ENCODE measurements at regions not wholly inside any gene's neighbourhood (a gene's known extent, or its start where the extent isn't known, plus 50 kb on each side); places are given as distances from the start of the nearest gene placed in this dataset.

GRCh38 chr1:87744056-87744455, 415.4 kb downstream of the LMO4 start:
- H4K91ac ChIP-seq (ENCODE audit: low read length): no peak overlapping the region
- DNase-seq: no peak
- H3K9me3 ChIP-seq (ENCODE audit: control insufficient read depth, low read length): peaks cover 4% of the 10 kb centered on the region
- H2BK15ac ChIP-seq (ENCODE audit: low read depth, poor library complexity, severe bottlenecking): no peak overlapping the region
- H3K4me3 ChIP-seq (ENCODE audit: insufficient read depth in 1 of 2, low read depth in 1 of 2, low read length in 2 of 2): no peak overlapping the region
- H2AK5ac ChIP-seq (ENCODE audit: low read length, severe bottlenecking): no peak overlapping the region
- H2BK12ac ChIP-seq (ENCODE audit: low read length in 2 of 2): no peak overlapping the region
- H3K18ac ChIP-seq (ENCODE audit: low read depth in 1 of 2, low read length in 2 of 2): no peak overlapping the region
- no peak overlapping the region for H4K8ac ChIP-seq (ENCODE audit: low read length)
- H3K23ac ChIP-seq (ENCODE audit: low read length in 2 of 2): no peak overlapping the region
- no peaks in the 10 kb centered on the region for H3K36me3 ChIP-seq (ENCODE audit: control insufficient read depth in 1 of 2, insufficient read depth in 2 of 2, low read depth in 1 of 2, low read length in 2 of 2)
- H2BK120ac ChIP-seq (ENCODE audit: low read depth, low read length): no peak overlapping the region
- no peaks in the 10 kb centered on the region for H3K27me3 ChIP-seq (ENCODE audit: control insufficient read depth in 1 of 2, insufficient read depth in 1 of 2, low read length in 2 of 2)
- no peak overlapping the region for H3K9ac ChIP-seq (ENCODE audit: low read length)
- H2AFZ ChIP-seq (ENCODE audit: low read depth, low read length): no peak overlapping the region
- WGBS: no CpG with 5 or more reads among the region's 3 CpGs
- no peaks in the 10 kb centered on the region for H3K4me1 ChIP-seq (ENCODE audit: control insufficient read depth, insufficient read depth, low read depth, low read length)
- no peak overlapping the region for H3K27ac ChIP-seq (ENCODE audit: low read length, poor library complexity, severe bottlenecking)
- H3K4ac ChIP-seq (ENCODE audit: low read depth in 1 of 2, low read length in 2 of 2): no peak overlapping the region
- no peak overlapping the region for H3K4me2 ChIP-seq (ENCODE audit: low read length, poor library complexity, severe bottlenecking)
- no peaks in the 10 kb centered on the region for H3K79me1 ChIP-seq (replicated peaks; ENCODE audit: low read length, poor library complexity, severe bottlenecking)
- H2BK5ac ChIP-seq (ENCODE audit: low read depth, low read length, poor library complexity, severe bottlenecking): no peak overlapping the region
- no peak overlapping the region for H3K14ac ChIP-seq (ENCODE audit: low read length in 2 of 2)

- Histone ChIP-seq H4K91ac (ENCODE audit: low read length) (no peak overlapping the region), H3K4me1 (ENCODE audit: control insufficient read depth, insufficient read depth, low read depth, low read length) (no peaks in the 10 kb centered on the region), H2BK15ac (ENCODE audit: low read depth, poor library complexity, severe bottlenecking) (no peak overlapping the region), H2BK120ac (ENCODE audit: low read depth, low read length) (no peak overlapping the region), H3K36me3 (ENCODE audit: control insufficient read depth in 1 of 2, insufficient read depth in 2 of 2, low read depth in 1 of 2, low read length in 2 of 2) (no peaks in the 10 kb centered on the region), H3K23ac (ENCODE audit: low read length in 2 of 2) (no peak overlapping the region), H3K9ac (ENCODE audit: low read length) (no peak overlapping the region), H2BK12ac (ENCODE audit: low read length in 2 of 2) (no peak overlapping the region), H2AFZ (ENCODE audit: low read depth, low read length) (no peak overlapping the region), H3K4ac (ENCODE audit: low read depth in 1 of 2, low read length in 2 of 2) (no peak overlapping the region), H3K79me1 (replicated peaks; ENCODE audit: low read length, poor library complexity, severe bottlenecking) (no peaks in the 10 kb centered on the region), H3K27ac (ENCODE audit: low read length, poor library complexity, severe bottlenecking) (no peak overlapping the region), H3K9me3 (ENCODE audit: control insufficient read depth, low read length) (peaks cover 4% of the 10 kb centered on the region), H3K27me3 (ENCODE audit: control insufficient read depth in 1 of 2, insufficient read depth in 1 of 2, low read length in 2 of 2) (no peaks in the 10 kb centered on the region), H3K14ac (ENCODE audit: low read length in 2 of 2) (no peak overlapping the region), H3K4me2 (ENCODE audit: low read length, poor library complexity, severe bottlenecking) (no peak overlapping the region), H4K8ac (ENCODE audit: low read length) (no peak overlapping the region), H3K4me3 (ENCODE audit: insufficient read depth in 1 of 2, low read depth in 1 of 2, low read length in 2 of 2) (no peak overlapping the region), H3K18ac (ENCODE audit: low read depth in 1 of 2, low read length in 2 of 2) (no peak overlapping the region), H2AK5ac (ENCODE audit: low read length, severe bottlenecking) (no peak overlapping the region), H2BK5ac (ENCODE audit: low read depth, low read length, poor library complexity, severe bottlenecking) (no peak overlapping the region)
- DNase-seq: no peak
Observed at GRCh38 chr1:87744763-87745162, 416.1 kb downstream of the LMO4 start.

GRCh38 chr1:87753366-87753765, 424.7 kb downstream of the LMO4 start:
- Histone ChIP-seq H2BK120ac (ENCODE audit: low read depth, low read length) (no peak overlapping the region), H2BK15ac (ENCODE audit: low read depth, poor library complexity, severe bottlenecking) (no peak overlapping the region), H3K27me3 (ENCODE audit: control insufficient read depth in 1 of 2, insufficient read depth in 1 of 2, low read length in 2 of 2) (no peaks in the 10 kb centered on the region), H2AK5ac (ENCODE audit: low read length, severe bottlenecking) (no peak overlapping the region), H2BK12ac (ENCODE audit: low read length in 2 of 2) (no peak overlapping the region), H3K27ac (ENCODE audit: low read length, poor library complexity, severe bottlenecking) (no peak overlapping the region), H3K4ac (ENCODE audit: low read depth in 1 of 2, low read length in 2 of 2) (no peak overlapping the region), H3K36me3 (ENCODE audit: control insufficient read depth in 1 of 2, insufficient read depth in 2 of 2, low read depth in 1 of 2, low read length in 2 of 2) (no peaks in the 10 kb centered on the region), H3K9ac (ENCODE audit: low read length) (no peak overlapping the region), H2BK5ac (ENCODE audit: low read depth, low read length, poor library complexity, severe bottlenecking) (no peak overlapping the region), H3K23ac (ENCODE audit: low read length in 2 of 2) (no peak overlapping the region), H3K4me3 (ENCODE audit: insufficient read depth in 1 of 2, low read depth in 1 of 2, low read length in 2 of 2) (no peak overlapping the region), H4K91ac (ENCODE audit: low read length) (no peak overlapping the region), H3K9me3 (ENCODE audit: control insufficient read depth, low read length) (no peaks in the 10 kb centered on the region), H3K18ac (ENCODE audit: low read depth in 1 of 2, low read length in 2 of 2) (no peak overlapping the region), H2AFZ (ENCODE audit: low read depth, low read length) (no peak overlapping the region), H3K4me1 (ENCODE audit: control insufficient read depth, insufficient read depth, low read depth, low read length) (no peaks in the 10 kb centered on the region), H4K8ac (ENCODE audit: low read length) (no peak overlapping the region), H3K79me1 (replicated peaks; ENCODE audit: low read length, poor library complexity, severe bottlenecking) (no peaks in the 10 kb centered on the region), H3K14ac (ENCODE audit: low read length in 2 of 2) (no peak overlapping the region), H3K4me2 (ENCODE audit: low read length, poor library complexity, severe bottlenecking) (no peak overlapping the region)
- DNase-seq: no peak

- peak; percentile 10 for DNase-seq
- no peak overlapping the region for H3K14ac ChIP-seq (ENCODE audit: low read length in 2 of 2)
Observed at GRCh38 chr1:87754139-87754538, 425.5 kb downstream of the LMO4 start.

More at GRCh38 chr1:87754139-87754538, 425.5 kb downstream of the LMO4 start:
- Histone ChIP-seq H2BK5ac (ENCODE audit: low read depth, low read length, poor library complexity, severe bottlenecking) (no peak overlapping the region), H3K4ac (ENCODE audit: low read depth in 1 of 2, low read length in 2 of 2) (no peak overlapping the region), H2BK12ac (ENCODE audit: low read length in 2 of 2) (no peak overlapping the region), H3K79me1 (replicated peaks; ENCODE audit: low read length, poor library complexity, severe bottlenecking) (no peaks in the 10 kb centered on the region), H3K36me3 (ENCODE audit: control insufficient read depth in 1 of 2, insufficient read depth in 2 of 2, low read depth in 1 of 2, low read length in 2 of 2) (no peaks in the 10 kb centered on the region), H4K8ac (ENCODE audit: low read length) (no peak overlapping the region), H3K9me3 (ENCODE audit: control insufficient read depth, low read length) (no peaks in the 10 kb centered on the region), H2AFZ (ENCODE audit: low read depth, low read length) (no peak overlapping the region), H2AK5ac (ENCODE audit: low read length, severe bottlenecking) (no peak overlapping the region), H3K4me2 (ENCODE audit: low read length, poor library complexity, severe bottlenecking) (no peak overlapping the region), H2BK15ac (ENCODE audit: low read depth, poor library complexity, severe bottlenecking) (no peak overlapping the region), H3K4me3 (ENCODE audit: insufficient read depth in 1 of 2, low read depth in 1 of 2, low read length in 2 of 2) (no peak overlapping the region), H3K27me3 (ENCODE audit: control insufficient read depth in 1 of 2, insufficient read depth in 1 of 2, low read length in 2 of 2) (no peaks in the 10 kb centered on the region), H2BK120ac (ENCODE audit: low read depth, low read length) (no peak overlapping the region), H3K27ac (ENCODE audit: low read length, poor library complexity, severe bottlenecking) (no peak overlapping the region), H4K91ac (ENCODE audit: low read length) (no peak overlapping the region), H3K9ac (ENCODE audit: low read length) (no peak overlapping the region), H3K23ac (ENCODE audit: low read length in 2 of 2) (no peak overlapping the region), H3K4me1 (ENCODE audit: control insufficient read depth, insufficient read depth, low read depth, low read length) (no peaks in the 10 kb centered on the region), H3K18ac (ENCODE audit: low read depth in 1 of 2, low read length in 2 of 2) (no peak overlapping the region)
